ENCODE measurements at regions not wholly inside any gene's neighbourhood (a gene's known extent, or its start where the extent isn't known, plus 50 kb on each side); places are given as distances from the start of the nearest gene placed in this dataset.

DNA sequence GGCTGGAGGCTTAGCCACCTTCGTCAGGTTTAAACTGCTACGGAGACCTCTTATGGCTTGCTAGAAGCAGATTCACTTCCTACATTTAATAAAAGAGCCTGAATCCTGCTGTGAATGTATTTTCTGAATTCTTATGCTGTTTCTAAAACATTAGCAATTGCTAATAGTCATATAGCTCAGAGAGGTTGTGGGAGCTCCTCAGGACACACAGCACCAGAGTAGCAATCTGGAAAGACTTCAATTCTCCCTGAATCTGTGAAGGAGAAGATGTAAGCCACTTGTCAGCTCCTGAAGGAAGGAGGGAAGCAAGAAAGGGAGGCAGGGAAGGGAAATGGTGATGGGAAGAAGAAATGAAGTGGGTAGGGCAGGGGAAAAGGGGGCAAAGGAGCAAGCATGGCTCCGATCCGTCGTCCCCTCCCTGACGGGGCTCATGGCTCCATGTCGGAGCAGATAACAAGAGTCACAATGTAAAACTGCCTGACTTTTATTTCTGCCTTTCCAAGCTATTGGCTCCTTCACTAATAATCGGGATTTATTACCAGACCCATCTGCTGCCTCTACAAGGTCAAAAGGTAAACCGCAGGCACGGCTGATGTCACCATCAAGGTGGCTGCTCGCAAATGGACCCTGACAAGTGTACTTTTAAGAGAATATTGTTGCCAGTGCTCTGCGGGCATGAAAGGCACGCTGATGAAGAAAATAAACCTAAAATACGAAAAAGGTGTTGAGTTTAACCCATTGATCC lies 656.0 kb upstream of the SALL3 start:
- no peak for DNase-seq (ENCODE audit: low spot score)

- no peak for DNase-seq (ENCODE audit: low spot score)
Observed at GRCh38 chr18:78327643-78328042, 652.0 kb upstream of the SALL3 start.

DNA sequence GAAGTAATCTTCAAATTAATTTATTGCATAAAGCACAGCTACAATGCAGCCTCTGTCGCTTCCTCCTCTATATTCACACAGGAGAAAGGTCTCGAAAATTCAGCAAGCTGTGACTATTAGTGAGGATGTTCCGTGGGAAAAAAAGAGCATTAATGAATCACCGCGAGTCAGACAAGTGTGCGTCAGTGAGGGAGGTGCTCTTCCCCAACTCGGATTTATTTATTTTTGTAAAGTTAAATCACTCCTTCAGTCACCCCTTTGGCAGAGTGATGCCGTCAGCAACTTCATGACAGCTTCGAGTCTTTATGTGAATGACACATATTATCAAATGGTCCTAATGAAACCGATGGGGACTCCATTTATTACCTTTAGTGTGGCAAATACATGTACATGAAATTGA lies 648.9 kb upstream of the SALL3 start:
- no peak for DNase-seq (ENCODE audit: low spot score)

GRCh38 chr18:78352910-78353309 lies 626.7 kb upstream of the SALL3 start:
- DNase-seq (ENCODE audit: low spot score): no peak

DNA sequence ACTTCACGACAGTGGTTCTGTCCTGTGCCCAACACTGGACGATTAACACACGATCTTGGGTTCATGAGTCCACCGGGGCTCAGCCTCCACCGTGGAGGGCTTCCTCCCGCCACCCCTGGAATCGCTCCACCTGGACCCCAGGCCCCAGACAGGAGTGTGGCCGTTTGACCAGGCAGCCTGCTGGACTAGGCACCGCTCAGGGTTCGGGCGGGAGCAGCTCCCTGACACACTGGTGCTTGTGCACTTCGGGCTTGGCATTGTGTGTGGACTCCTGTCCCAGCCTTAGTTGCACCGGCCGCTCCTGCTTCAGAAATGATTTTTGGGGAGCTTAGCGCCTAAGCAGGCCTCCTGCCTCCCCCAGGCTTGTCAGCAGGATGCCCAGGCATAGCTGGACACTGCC lies 617.4 kb upstream of the SALL3 start:
- DNase-seq (ENCODE audit: low spot score): no peak

DNA sequence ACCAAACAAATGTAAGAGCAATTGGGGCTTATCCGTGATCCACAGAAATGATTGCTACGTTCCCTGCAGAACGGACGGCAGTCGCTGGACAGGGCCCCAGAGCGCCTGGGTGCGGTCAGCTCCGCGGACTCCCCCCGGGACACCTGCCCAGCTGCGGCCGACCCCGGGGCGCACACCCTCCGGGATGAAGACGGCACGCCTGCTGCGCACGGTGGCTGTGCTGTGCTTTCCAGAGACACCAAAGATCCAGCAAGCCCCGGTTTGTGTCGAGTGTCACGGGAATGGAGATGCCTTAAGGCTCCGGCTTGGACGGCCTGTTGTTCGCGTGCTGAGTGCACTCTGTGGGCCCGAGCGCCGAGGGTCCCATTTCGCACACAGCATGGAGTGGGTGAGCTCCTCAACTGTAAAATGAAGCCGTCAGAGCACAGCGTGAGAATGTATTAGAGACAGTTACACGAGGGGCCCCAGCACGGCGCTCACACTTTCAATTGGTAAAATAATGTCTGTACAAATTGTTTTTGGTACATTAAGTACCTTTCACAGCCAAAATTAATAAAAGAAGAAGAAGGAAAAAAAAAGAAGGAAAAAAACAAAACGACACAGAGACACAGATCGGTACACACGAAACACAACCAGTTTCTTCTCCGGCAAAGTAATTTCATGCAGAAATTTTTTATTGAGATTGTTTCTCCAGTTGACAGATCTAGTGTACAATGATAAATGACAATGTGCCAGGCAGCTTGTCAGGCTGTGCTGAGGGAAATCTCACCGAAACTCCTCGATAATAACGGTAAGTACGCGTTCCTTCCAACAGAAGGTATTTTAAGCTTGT lies 615.8 kb upstream of the SALL3 start:
- DNase-seq (ENCODE audit: low spot score): no peak

DNA sequence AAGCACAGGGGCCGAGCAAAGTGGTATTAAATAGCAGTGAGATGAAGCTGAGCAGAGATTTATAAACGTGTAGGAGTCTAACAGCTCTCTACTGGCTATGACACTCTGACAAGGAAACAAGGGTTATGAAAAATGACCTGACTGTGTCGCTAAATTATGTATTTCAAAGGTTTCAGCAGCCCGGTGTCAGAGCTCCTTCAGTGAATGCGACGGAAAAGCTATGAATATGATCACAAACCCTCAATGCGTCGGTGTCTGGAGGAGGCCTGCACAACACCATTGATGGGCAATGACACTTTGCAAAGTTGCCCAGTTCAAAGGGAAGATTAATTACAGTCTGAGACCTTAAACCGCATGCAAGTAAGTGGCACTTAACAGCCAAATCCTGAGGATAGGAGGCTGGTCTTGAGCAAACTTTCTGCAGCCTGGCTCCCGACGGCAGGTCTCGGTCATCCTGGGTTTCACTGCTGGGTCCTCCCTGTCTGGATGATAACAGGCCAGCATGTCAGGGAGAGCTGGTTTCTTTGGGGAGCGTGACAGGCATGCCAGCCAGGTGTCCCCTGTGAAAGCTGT lies 615.1 kb upstream of the SALL3 start:
- no peak for DNase-seq (ENCODE audit: low spot score)

GRCh38 chr18:78367996-78368395 lies 611.6 kb upstream of the SALL3 start:
- no peak for DNase-seq (ENCODE audit: low spot score)

DNA sequence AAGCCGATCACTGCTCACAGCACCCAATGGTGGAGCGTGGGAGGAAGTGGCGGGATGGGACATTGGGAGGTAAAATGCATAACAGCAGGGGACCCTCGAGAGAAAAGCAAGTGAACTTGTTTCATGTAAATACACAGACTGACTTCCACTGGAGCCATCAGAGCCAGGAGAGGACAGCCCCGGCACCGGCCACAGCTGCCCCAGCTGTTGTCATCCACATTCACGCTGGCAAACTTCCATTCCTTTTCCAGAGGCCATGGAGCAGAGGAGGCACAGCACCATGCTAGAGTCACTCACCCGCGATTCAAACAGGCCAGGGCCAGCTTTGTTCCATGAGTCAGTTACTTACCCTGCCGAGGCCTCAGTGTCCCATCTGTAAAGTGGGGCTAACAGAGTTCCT lies 610.9 kb upstream of the SALL3 start:
- DNase-seq (ENCODE audit: low spot score): no peak

DNA sequence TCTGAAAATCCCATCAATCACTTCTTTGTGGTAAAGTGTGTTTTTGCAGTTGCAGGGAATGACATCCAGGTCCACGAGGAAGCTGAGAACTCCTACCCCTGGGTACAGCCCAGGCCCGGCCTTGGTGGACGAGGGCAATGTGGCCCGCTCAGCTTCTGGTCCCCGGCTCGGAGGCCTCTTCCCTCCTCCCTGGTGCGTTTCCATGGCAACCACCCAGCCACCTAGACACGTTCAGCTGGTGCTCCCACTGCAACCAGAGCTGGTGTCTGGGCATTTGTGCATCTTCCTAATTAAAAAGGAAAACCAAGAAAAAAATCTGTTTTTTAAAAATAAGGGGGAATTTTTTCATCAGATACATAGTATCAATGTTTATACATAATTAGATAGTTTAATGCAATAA lies 603.6 kb upstream of the SALL3 start:
- DNase-seq (ENCODE audit: low spot score): no peak

GRCh38 chr18:78378403-78378802 lies 601.2 kb upstream of the SALL3 start:
- no peak for DNase-seq (ENCODE audit: low spot score)

DNA sequence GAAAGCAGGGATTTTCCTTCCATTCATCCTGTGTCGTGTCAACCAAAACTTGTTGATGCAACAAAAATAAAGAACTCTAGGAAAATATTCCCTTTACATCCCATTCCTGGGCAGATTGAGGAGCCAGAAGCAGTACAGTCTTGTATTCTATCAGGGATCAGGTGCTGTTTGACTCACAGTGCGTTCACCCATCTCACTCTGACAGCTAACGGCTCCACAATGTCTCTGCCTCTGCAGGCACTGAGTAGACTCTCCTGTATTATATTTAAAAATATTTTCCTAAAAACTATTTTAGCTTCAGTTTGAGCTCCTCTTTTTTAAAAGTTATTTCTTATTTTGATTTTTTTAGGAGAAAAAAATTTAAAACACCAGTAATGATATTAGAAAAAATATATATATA lies 600.6 kb upstream of the SALL3 start:
- no peak for DNase-seq (ENCODE audit: low spot score)

DNA sequence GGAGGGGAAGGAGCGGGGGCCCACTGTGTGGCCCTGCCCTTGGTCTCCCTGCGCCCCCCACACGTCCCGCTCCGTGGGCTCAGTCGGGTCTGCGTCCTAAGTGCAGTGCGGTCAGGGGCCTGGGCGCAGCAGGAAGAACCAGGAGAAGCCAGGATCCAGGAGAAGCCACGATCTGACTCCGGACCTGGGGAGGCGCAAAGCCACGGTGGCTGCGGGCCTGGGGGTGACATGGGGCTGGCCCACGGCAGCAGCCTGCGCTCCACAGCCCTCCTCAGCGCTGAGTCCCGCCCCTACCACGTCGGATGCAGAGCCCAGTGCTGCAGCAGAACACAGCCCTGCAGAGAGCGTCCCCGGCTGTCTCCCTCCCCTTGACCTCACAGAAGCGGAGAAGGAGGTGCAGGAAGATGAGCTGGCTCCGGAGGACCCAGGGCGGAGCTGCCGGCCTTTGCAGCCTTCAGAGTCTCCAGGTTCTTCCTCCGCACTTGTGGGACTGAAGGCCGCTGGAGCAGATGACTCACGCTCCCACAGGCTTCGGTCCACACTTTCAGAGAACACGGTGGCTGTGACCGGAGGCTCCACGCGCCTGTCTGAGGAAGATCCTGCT lies 589.2 kb upstream of the SALL3 start:
- DNase-seq (ENCODE audit: low spot score): no peak

- DNase-seq (ENCODE audit: low spot score): no peak
Observed at GRCh38 chr18:78390952-78391348, 588.7 kb upstream of the SALL3 start.

DNA sequence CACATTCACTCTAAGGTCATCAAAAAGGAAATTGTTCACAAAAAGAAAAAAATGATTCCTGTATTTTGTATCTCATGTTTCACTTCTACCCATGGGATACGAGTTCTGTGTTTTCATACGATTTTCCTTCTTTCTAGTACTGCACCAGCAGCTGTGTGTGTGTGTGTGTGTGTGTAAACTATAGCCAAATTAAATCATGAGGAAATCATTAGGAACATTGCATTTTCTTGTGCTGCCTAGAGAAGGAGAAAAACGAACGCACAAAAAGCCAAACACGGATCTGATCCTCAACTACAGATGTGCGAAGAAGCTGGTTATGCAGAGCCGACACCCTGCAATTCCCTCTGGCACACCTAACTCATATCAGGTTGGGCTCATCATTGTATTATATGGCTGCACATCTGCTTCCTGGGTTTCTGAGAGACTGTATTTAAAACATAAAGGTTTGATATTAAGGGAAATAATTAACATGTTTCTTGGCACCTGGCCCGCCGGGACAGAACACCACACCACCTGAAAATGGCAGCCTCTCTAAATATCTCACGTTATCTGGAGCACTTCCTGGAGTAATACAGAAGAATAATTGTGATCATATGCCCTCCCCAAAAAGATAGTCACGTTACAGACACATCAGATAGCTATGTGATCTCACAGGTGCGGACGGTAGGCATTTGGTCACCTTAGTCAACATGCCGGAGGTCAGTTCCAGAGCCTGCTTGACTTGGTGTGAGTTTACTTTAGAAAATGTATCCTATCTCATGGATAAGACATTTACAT lies 586.3 kb upstream of the SALL3 start:
- DNase-seq (ENCODE audit: low spot score): no peak

DNA sequence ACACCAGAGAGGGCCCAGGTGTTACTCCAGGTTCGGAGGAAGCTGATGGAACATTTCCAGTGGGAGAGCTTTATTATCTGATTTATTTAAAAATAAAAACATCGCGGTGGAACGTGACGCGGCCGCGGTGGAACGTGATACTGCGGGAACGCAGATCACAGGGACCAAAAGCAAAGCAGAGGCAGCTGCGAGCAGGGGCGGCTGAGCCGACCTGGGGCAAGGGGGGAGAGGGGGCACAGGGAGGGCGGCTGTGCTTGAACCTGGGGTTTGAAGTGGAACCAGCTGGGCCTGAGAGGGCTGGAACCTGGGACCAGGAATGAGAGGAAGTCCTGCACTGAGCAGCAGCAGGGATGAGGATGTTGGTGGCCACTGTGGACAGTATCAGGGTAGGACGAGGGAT lies 583.5 kb upstream of the SALL3 start:
- DNase-seq (ENCODE audit: low spot score): no peak

- DNase-seq (ENCODE audit: low spot score): no peak
Observed at GRCh38 chr18:78396756-78397155, 582.9 kb upstream of the SALL3 start.

DNA sequence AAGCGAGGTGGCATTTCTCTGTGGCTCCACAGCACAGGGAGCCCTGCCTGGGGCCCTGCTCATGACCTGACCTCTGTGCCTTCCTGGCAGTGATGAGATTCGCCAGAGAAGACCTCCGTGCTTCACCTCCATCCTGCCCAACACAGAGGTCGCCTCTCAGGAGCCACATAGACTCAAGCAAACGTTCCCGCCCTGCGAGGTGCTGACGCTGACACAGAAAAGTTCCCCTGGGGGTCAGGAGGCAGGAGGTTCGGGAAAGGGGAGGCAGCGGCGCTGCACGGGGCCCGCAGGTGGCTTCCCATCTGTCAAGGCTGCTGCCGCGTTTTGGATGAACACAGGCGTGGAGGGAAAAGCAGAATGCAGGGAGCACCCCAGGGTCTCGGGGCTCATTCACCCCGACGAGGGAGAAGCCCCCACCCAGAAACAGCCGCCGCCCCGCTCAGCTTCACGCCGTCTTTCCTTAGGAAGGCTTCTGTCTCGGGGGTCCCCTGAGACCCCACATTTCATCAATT lies 579.6 kb upstream of the SALL3 start:
- DNase-seq (ENCODE audit: low spot score): no peak

DNA sequence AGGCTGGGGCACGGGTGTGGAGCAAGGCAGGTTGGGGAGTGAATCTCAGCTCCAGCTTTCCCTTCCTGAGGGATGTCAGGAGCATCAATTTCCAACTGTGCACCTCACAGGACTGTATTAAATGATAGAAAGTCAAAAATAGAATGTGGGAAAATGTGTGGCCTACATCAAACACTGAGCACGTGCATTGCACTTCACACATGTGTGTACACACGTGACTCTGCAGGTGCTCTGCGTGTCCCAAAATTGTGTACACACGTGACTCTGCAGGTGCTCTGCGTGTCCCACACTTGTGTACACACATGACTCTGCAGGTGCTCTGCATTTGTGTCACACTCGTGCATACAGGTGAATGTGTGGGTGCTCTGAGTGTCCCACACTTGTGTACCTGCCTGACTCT lies 577.2 kb upstream of the SALL3 start:
- no peak for DNase-seq (ENCODE audit: low spot score)

DNA sequence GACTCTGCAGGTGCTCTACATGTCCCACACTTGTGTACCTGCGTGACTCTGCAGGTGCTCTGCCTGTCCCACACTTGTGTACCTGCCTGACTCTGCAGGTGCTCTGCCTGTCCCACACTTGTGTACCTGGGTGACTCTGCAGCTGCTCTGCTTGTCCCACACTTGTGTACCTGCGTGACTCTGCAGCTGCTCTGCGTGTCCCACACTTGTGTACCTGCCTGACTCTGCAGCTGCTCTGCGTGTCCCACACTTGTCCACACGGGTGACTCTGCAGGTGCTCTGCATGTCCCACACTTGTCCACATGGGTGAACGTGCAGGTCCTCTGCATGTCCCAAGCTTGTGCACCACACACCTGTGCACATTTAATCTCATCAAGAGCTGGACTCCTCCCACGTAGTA lies 576.7 kb upstream of the SALL3 start:
- no peak for DNase-seq (ENCODE audit: low spot score)

GRCh38 chr18:78403371-78403770 lies 576.2 kb upstream of the SALL3 start:
- DNase-seq (ENCODE audit: low spot score): no peak
